ENCODE measurements at regions not wholly inside any gene's neighbourhood (a gene's known extent, or its start where the extent isn't known, plus 50 kb on each side); places are given as distances from the start of the nearest gene placed in this dataset.

GRCh38 chr16:31707743-31708335 is 165.8 kb upstream of the ZNF267 start:
- Histone ChIP-seq H3K9ac (ENCODE audit: low read length) (no peak overlapping the region), H3K9me2 (replicated peaks; ENCODE audit: insufficient read depth, low read length) (no peaks in the 10 kb centered on the region), H4K20me1 (ENCODE audit: low read depth, low read length) (no peaks in the 10 kb centered on the region), H3K9me3 (ENCODE audit: insufficient read depth, low read length) (no peaks in the 10 kb centered on the region), H3K4me2 (ENCODE audit: low read depth, low read length, poor library complexity, severe bottlenecking) (no peak overlapping the region), H3K27me3 (ENCODE audit: low read length) (no peaks in the 10 kb centered on the region), H3K79me2 (ENCODE audit: insufficient read depth, low read length) (no peaks in the 10 kb centered on the region), H3F3A (ENCODE audit: insufficient read depth) (no peaks in the 10 kb centered on the region), H2AFZ (ENCODE audit: low read depth, low read length, severe bottlenecking) (no peak overlapping the region), H3K36me3 (ENCODE audit: low read length) (no peaks in the 10 kb centered on the region), H3K27ac (ENCODE audit: low read depth, low read length) (no peak overlapping the region), H3K4me3 (ENCODE audit: insufficient read depth, low read length, poor library complexity, severe bottlenecking) (no peak overlapping the region)
- TF ChIP-seq EZH2phosphoT487 (conservative IDR thresholded peaks at IDR 0.05; ENCODE audit: low read length) = no peak
- TF ChIP-seq, protein P1, sequence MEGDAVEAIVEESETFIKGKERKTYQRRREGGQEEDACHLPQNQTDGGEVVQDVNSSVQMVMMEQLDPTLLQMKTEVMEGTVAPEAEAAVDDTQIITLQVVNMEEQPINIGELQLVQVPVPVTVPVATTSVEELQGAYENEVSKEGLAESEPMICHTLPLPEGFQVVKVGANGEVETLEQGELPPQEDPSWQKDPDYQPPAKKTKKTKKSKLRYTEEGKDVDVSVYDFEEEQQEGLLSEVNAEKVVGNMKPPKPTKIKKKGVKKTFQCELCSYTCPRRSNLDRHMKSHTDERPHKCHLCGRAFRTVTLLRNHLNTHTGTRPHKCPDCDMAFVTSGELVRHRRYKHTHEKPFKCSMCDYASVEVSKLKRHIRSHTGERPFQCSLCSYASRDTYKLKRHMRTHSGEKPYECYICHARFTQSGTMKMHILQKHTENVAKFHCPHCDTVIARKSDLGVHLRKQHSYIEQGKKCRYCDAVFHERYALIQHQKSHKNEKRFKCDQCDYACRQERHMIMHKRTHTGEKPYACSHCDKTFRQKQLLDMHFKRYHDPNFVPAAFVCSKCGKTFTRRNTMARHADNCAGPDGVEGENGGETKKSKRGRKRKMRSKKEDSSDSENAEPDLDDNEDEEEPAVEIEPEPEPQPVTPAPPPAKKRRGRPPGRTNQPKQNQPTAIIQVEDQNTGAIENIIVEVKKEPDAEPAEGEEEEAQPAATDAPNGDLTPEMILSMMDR (IDR thresholded peaks at IDR 0.05; ENCODE audit: insufficient read depth, low read length, poor library complexity, severe bottlenecking) = no peak

- Histone ChIP-seq H3K36me3 (ENCODE audit: low read length) (no peaks in the 10 kb centered on the region), H4K20me1 (ENCODE audit: low read depth, low read length) (no peaks in the 10 kb centered on the region), H3K79me2 (ENCODE audit: insufficient read depth, low read length) (peaks cover under 1% of the 10 kb centered on the region; the same call in 1 of the 2 replicates), H3K27me3 (ENCODE audit: low read length) (no peaks in the 10 kb centered on the region), H3K9me2 (replicated peaks; ENCODE audit: insufficient read depth, low read length) (no peaks in the 10 kb centered on the region), H3K9ac (ENCODE audit: low read length) (no peak overlapping the region), H3K9me3 (ENCODE audit: insufficient read depth, low read length) (no peaks in the 10 kb centered on the region), H2AFZ (ENCODE audit: low read depth, low read length, severe bottlenecking) (no peak overlapping the region), H3K4me2 (ENCODE audit: low read depth, low read length, poor library complexity, severe bottlenecking) (no peak overlapping the region), H3K4me3 (ENCODE audit: insufficient read depth, low read length, poor library complexity, severe bottlenecking) (no peak overlapping the region), H3F3A (ENCODE audit: insufficient read depth) (no peaks in the 10 kb centered on the region), H3K27ac (ENCODE audit: low read depth, low read length) (no peak overlapping the region)
- no peak for TF ChIP-seq EZH2phosphoT487 (conservative IDR thresholded peaks at IDR 0.05; ENCODE audit: low read length)
- TF ChIP-seq, protein P1 (IDR thresholded peaks at IDR 0.05; ENCODE audit: insufficient read depth, low read length, poor library complexity, severe bottlenecking) = no peak
Measured at GRCh38 chr16:31708348-31708747, 165.3 kb upstream of the ZNF267 start.

DNA sequence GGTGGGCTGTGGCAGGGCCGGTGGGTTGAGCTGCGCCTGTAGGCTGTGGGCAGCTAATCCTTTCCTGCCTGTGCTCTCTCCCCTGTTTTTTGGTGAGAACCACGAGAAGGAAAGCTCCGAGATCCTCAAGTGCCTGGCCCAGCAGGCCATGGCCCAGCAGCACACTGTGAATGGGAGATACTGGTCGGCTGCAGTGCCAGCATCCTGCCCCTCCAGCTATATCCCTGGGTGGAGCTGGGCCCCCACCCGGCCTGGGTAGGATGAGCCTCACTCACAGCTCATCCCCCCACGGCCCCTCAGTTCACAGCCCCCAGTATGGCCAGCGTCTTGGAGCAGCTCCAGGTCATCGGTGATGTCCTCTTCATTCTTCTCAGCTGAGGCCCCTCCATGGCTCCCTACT is 164.4 kb upstream of the ZNF267 start:
- Histone ChIP-seq H3K79me2 (ENCODE audit: insufficient read depth, low read length) (peaks cover 9% of the 10 kb centered on the region), H3K4me2 (ENCODE audit: low read depth, low read length, poor library complexity, severe bottlenecking) (no peak overlapping the region), H4K20me1 (ENCODE audit: low read depth, low read length) (no peaks in the 10 kb centered on the region), H3K36me3 (ENCODE audit: low read length) (no peaks in the 10 kb centered on the region), H2AFZ (ENCODE audit: low read depth, low read length, severe bottlenecking) (no peak overlapping the region), H3K27ac (ENCODE audit: low read depth, low read length) (no peak overlapping the region), H3K27me3 (ENCODE audit: low read length) (no peaks in the 10 kb centered on the region), H3K9me2 (replicated peaks; ENCODE audit: insufficient read depth, low read length) (no peaks in the 10 kb centered on the region), H3K9me3 (ENCODE audit: insufficient read depth, low read length) (no peaks in the 10 kb centered on the region), H3F3A (ENCODE audit: insufficient read depth) (no peaks in the 10 kb centered on the region), H3K4me3 (ENCODE audit: insufficient read depth, low read length, poor library complexity, severe bottlenecking) (no peak overlapping the region), H3K9ac (ENCODE audit: low read length) (no peak overlapping the region)
- TF ChIP-seq EZH2phosphoT487 (conservative IDR thresholded peaks at IDR 0.05; ENCODE audit: low read length) = no peak
- TF ChIP-seq, protein P1 (IDR thresholded peaks at IDR 0.05; ENCODE audit: insufficient read depth, low read length, poor library complexity, severe bottlenecking) = no peak

Data from SU-DHL-6 (cell line).